HG03575 (cell line): ENCODE measurements at regions not wholly inside any gene's neighbourhood (a gene's known extent, or its start where the extent isn't known, plus 50 kb on each side); places are given as distances from the start of the nearest gene placed in this dataset.

Experiments
- ATAC-seq: cut with Tn5 transposase; IDR thresholded peaks from one replicate; pipeline ENCODE4 v1.9.1; 2021; ENCODE audit not compliant: unreplicated experiment, insufficient number of reproducible peaks, low FRiP score; ENCODE audit errors: extremely low read depth

DNA sequence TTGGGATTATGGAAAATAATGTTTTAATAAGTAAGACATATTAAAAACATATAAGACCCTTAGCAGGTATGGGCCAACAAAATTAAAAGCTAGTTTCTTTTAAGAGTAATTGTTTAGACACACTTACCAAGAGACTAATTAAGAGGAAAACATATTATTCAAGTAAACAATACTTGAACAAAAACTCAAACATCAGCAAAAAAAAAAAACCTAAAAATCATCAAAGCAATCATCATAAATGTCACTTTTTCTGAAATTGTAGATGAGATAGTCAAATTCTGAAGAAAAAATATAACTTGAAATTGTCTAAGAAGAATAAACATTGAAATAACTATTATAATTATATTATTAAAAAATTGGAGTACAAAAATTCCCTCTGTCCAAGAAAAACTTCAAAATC, 1318.2 kb downstream of the ZPLD1 start:
- ATAC-seq, result no peak

- ATAC-seq, result no peak
Measured at GRCh38 chr3:103767635-103768034, 1332.8 kb downstream of the ZPLD1 start.

DNA sequence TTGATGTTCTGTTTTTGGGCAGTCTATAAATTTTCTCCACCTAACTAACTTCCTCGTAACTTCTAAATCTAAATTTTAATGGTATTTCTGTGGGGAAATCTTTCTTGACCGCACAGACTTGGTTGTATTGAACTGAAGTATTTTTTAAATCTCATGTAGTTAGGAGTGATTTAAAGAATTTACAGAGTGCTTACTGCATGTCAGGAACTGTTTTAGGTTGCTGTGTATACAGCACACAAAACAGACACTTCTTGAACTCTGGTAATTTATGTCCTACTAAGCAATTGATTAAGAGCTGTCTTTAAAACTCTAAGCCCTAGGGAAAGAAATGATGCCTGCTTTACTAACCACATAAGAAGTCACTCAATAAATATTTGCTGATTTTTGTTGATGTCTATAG, 1350.2 kb downstream of the ZPLD1 start:
- no peak for ATAC-seq

- ATAC-seq, result no peak
Measured at GRCh38 chr3:103785537-103785936, 1350.7 kb downstream of the ZPLD1 start.

DNA sequence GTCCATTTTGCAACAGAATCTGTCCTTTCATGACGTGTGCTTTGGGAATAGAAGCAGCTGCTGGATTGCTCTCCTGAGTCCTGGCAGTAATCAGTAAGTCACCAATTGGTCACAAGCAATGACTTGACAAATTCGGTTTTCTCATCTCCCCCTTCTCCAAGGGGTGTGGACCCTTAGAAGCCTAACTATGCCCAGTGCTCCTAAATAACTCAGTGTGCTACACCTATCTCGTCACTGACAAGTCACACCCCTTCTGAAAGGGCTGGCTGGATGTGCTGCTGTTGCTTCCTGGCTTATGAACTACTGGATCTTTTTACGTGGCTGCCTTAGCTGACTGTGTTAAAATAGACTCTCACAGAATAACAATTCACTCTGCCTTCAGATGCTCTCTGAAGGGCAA, 1351.5 kb downstream of the ZPLD1 start:
- no peak for ATAC-seq

DNA sequence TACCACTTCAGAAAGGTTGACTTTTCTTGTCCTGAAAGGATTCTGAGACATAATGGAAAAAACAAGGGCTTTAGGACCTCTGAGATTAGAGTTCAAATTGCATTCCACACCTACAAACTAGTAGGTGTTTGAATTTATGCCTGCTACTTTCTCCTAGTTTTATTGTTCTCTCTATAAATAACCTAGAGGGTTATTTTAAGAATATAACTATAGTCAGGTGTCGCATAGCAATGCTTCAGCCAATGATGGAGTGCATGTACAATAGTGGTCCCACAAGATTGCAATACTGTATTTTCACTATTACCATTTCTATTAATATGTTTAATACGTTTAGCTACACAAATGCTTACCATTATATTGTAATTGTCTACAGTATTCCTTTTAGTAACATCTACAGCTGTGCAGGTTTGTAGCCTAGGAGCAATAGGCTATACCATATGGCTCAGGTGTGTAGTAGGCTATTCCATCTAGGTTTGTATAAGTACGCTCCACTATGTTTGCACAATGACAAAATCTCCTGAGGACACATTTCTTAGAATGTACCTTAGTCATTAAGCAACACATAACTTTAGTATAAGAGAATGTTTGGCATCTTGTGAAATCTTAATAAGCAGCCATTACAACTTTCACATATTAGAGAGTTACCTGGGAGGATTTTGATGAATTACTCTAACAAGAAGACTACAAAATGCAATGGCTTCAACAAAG, 1352.5 kb downstream of the ZPLD1 start:
- no peak for ATAC-seq

GRCh38 chr3:103787879-103788278, 1353.1 kb downstream of the ZPLD1 start:
- ATAC-seq, result no peak

DNA sequence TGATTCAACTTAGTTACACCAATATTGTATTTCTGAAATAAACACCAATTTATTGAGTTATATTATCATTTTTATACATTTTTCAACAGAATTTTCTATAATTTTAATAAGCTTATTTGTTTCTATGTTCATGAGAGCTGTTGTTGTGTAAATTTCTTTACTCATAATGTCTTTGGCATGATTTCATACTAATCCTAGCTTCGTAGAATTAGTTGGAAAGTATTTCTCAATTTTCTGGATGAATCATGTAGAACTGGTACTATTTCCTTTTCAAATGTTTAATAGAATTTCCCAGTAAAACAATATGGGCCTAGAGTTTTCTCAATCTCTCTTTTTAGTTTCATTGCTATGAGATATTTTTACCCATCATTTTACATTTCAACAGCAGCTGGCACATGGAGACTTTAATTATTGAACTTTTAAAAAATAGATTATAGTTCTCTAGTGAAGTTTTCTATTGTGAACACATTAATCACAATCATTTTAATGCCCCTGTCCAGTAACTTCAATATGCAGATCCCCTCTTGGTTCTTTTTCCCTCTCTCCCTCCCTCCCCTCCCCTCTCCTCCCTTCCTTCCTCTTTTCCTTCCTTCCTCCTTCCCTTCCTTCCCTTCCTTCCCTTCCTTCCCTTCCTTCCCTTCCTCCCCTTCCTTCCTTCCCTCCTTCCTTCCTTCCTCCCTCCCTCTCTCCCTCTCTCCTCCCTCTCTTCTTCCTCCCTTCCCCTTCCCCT, 1357.1 kb downstream of the ZPLD1 start:
- ATAC-seq, result no peak

DNA sequence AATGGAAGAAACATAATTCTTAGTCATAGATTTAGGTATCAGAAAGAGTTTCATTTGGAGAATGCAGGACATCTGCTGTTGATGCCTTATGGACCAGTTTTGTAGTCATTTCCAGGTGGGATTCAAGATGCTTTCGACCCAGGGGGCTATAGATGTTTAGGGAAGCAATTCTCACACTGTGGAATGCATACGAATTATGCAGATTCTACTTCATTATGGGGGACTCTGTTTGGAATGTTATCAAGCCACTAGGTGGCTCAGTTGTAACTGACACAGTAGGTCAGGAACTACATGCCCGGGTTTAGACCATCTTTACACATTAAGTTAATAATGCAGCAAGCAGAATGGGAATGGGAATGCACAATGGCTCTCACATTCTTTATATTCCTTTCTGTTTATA, 1359.8 kb downstream of the ZPLD1 start:
- ATAC-seq, result no peak

DNA sequence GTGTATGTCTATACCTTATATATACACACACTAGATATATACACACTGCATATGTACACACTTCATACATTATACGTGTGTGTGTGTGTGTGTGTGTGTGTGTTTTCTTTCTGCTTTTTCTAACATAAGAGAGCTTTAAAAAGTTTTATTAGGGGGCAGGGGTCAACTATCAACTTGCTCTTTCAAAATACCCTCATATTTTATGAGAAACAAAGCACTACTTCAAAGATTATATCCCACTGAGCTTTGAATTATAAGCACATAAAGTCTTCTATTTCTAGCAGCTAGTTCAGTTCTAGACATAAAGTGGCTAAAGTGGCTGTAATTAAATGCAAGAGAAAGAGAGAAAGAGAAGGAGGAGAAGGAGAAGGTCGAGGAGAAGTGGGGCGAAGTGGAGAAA, 1361.3 kb downstream of the ZPLD1 start:
- ATAC-seq, result no peak

DNA sequence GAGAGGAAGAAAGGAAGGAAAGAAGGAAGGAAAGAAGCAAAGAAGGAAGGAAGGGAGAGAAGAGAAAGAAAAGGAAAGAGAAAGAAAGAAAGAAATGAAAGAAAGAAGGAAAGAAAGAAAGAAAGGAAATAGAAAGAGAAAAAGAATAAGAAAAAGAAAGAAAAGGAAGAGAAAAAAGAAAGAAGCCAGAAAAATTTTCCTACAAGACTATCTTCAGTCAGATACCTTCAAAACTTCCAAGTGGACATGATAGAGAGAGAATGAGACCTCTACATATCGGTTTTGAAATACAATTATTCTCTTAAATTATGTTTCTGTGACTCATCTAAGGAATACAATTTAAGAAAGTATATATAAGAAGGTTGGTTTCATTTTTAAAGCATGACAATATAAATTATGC, 1369.0 kb downstream of the ZPLD1 start:
- no peak for ATAC-seq

DNA sequence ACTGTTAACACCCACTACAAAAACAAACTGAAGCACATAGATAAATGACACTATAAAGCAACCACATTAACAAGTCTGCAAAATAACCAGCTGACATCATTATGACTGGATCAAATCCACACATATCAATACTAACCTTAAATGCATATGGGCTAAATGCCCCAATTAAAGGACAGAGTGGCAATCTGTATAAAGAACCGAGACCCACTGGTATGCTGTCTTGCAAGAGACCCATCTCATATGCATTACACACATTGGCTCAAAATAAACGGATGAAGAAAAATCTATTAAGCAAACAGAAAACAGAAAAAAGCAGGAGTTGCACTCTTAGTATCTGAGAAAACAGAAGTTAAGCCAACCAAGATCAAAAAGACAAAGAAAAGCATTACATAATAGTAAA, 1375.4 kb downstream of the ZPLD1 start:
- no peak for ATAC-seq

DNA sequence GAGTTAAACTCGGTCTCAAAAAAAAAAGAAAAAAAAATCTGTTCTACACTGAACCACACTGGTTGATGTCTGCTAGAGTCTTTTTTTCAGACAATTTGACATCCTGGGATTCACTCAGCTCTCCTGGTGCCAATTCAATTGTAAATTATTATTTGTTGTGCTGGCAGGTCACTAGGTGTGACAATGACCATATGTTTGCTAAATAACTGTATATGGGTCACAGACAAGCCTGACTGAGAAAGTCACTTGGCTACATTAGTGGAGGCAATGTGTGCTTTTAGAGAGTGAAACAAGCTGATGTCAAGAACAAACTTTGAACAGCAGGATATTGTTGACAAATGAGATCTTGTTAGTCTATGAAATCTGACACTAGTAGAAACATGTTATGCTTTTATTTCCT, 1379.1 kb downstream of the ZPLD1 start:
- no peak for ATAC-seq

DNA sequence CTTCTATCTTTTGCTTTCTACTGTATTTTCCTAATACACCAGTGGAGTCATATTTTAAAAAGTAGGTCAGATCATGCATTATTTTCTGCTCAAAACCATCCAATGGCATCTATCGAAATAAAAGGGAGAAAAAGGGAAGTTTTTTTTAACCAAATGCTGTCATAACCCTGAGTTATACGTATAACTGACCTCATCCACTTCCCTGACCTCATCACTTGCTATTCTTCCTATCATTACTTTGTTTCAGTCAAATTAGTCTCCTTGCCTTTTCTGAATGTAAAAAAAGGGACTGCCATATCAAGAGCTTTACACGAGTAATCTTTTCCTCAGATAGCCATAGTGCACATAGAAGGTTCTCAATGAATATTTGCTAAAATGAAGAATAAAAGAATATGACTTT, 1383.6 kb downstream of the ZPLD1 start:
- ATAC-seq, result no peak

- ATAC-seq, result no peak
Measured at GRCh38 chr3:103818800-103819199, 1384.0 kb downstream of the ZPLD1 start.

GRCh38 chr3:103825586-103825985, 1390.8 kb downstream of the ZPLD1 start:
- no peak for ATAC-seq

DNA sequence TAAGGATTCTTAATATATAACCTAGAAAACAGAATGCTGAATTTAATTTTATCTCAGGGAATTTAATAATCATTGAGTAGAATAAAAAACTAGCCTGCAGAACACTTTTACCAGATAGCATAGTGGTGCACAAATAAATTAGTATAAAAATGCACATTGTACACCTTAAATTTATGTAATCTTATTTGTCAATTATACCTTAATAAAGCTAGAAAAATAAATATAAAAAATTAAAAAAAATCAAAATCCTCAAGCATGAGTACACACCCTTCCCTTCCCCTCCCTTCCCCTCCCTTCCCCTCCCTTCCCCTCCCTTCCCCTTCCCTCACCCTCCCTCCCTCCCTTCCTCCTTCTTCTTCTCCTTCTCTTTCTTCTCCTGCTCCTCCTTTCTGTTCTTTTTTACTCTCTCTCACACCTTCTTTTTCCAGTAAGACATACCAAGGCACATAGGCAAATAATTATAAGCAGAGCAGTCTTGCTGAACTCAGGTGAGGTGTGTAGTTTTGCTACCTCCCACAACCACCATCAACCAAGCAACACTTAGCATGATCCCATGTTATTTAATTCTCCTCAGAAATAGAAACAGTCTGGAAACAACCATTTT, 1395.0 kb downstream of the ZPLD1 start:
- no peak for ATAC-seq

- ATAC-seq, result no peak
Measured at GRCh38 chr3:103847081-103848062, 1412.6 kb downstream of the ZPLD1 start.

GRCh38 chr3:103851793-103852192, 1417.0 kb downstream of the ZPLD1 start:
- ATAC-seq, result no peak
